ENCODE measurements at regions not wholly inside any gene's neighbourhood (a gene's known extent, or its start where the extent isn't known, plus 50 kb on each side); places are given as distances from the start of the nearest gene placed in this dataset.
A peak's percentile ranks its signal among the peaks of the same experiment; 100 is the strongest.

- no peak overlapping the region for H3K4me3 ChIP-seq (ENCODE audit: low read depth, low read length)
- TF ChIP-seq, protein P1, sequence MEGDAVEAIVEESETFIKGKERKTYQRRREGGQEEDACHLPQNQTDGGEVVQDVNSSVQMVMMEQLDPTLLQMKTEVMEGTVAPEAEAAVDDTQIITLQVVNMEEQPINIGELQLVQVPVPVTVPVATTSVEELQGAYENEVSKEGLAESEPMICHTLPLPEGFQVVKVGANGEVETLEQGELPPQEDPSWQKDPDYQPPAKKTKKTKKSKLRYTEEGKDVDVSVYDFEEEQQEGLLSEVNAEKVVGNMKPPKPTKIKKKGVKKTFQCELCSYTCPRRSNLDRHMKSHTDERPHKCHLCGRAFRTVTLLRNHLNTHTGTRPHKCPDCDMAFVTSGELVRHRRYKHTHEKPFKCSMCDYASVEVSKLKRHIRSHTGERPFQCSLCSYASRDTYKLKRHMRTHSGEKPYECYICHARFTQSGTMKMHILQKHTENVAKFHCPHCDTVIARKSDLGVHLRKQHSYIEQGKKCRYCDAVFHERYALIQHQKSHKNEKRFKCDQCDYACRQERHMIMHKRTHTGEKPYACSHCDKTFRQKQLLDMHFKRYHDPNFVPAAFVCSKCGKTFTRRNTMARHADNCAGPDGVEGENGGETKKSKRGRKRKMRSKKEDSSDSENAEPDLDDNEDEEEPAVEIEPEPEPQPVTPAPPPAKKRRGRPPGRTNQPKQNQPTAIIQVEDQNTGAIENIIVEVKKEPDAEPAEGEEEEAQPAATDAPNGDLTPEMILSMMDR (IDR thresholded peaks at IDR 0.05; ENCODE audit: insufficient read depth, low read depth, low read length) = no peak
- no peak for DNase-seq (ENCODE audit: low read depth)
Observed at GRCh38 chr18:41406834-41407233, 548.2 kb upstream of the PIK3C3 start.

DNA sequence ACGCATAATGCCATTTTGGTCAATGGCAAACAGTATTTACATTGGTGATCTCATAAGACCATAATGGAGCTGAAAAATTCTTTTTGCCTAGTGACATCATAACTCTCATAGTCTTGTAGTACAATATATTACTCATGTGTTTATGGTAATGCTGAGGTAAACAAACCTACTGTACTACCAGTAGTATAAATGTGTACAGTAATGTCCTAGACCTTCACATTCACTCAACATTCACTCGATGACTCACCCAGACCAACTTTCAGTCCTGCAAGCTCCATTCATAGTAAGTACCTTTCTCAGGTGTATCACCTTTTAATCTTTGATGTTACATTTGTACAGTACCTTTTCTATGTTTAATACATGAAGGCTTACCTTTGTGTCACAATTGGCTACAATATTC is 558.2 kb upstream of the PIK3C3 start:
- TF ChIP-seq, protein P1 (IDR thresholded peaks at IDR 0.05; ENCODE audit: insufficient read depth, low read depth, low read length) = no peak
- DNase-seq (ENCODE audit: low read depth) = no peak
- H3K4me3 ChIP-seq (ENCODE audit: low read depth, low read length) = no peak overlapping the region

GRCh38 chr18:41396211-41396610 is 558.8 kb upstream of the PIK3C3 start:
- no peak for DNase-seq (ENCODE audit: low read depth)
- no peak overlapping the region for H3K4me3 ChIP-seq (ENCODE audit: low read depth, low read length)
- TF ChIP-seq, protein P1 (IDR thresholded peaks at IDR 0.05; ENCODE audit: insufficient read depth, low read depth, low read length) = no peak

DNA sequence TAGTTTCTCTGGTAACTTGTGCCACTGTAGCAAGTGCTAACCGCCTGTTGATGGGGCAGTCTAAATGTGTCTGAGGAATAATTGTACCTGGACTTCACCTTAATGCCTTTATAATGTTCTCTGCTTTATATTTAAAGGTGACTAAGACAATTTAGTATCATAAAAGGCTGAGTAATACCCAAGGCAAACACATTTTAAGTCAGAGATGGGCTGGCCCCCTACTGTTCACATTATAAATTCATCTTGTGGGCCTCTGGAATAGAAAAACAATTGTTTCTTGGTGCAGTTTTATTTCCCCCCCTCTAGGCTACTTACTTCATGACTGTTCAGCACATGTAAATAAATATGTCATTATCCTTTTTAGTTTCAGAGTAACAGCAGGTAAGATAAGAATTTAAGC is 559.3 kb upstream of the PIK3C3 start:
- DNase-seq (ENCODE audit: low read depth) = no peak
- H3K4me3 ChIP-seq (ENCODE audit: low read depth, low read length) = no peak overlapping the region
- TF ChIP-seq, protein P1 (IDR thresholded peaks at IDR 0.05; ENCODE audit: insufficient read depth, low read depth, low read length) = no peak

- H3K4me3 ChIP-seq (ENCODE audit: low read depth, low read length) = peak overlapping the region; percentile 13
- peak; percentile 28 for DNase-seq (ENCODE audit: low read depth)
- TF ChIP-seq, protein P1 (IDR thresholded peaks at IDR 0.05; ENCODE audit: insufficient read depth, low read depth, low read length) = peak; percentile 55
Observed at GRCh38 chr18:41391616-41392595, 563.1 kb upstream of the PIK3C3 start.

DNA sequence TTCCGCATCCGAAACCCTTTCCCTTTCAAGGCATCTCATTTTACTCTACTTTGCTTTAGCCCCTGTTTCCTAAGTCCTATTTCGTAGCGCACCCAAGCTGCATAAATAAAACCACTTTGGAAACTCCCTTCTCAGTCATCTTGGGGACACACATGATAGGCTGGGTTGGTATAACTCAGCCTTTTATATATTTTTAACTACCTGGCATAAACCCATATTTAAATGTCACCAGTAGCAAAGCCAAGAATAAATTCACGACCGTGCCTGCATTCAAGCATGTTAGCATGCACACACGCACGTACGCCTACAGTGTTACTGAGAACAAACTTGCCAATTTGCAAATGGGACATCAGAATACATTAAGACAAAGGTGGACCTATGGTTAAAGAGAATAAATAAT is 564.7 kb upstream of the PIK3C3 start:
- no peak overlapping the region for H3K4me3 ChIP-seq (ENCODE audit: low read depth, low read length)
- TF ChIP-seq, protein P1 (IDR thresholded peaks at IDR 0.05; ENCODE audit: insufficient read depth, low read depth, low read length) = no peak
- no peak for DNase-seq (ENCODE audit: low read depth)

All from fibroblast of villous mesenchyme (primary cell).